ENCODE measurements at regions not wholly inside any gene's neighbourhood (a gene's known extent, or its start where the extent isn't known, plus 50 kb on each side); places are given as distances from the start of the nearest gene placed in this dataset.

DNA sequence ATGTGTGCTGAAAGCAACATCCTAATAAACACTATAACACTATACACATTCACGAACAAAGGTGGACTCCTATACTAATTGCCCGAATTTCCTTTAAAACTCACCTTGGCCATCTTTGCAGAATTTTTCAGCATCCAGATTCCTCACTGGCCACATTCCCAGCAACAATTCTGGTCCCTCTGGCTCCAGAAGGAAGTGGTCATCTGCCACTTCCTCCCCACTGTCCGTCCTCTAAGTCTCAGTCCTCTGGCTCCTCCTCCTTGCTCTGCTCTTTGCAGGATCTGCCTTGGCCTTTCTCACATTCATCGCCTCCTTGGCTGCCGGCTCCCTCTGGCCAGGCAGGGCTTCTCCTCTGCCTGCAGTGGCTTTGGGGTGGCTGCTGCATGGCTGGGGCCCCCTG lies 426.0 kb downstream of the FUT8 start:
- H3K9me3 ChIP-seq: no peaks in the 10 kb centered on the region
- H3K27ac ChIP-seq: no peak overlapping the region
- 74 to 87% (median 82%) methylated on average over 5 of the region's 5 CpGs for WGBS, 5 donors
- no peaks in the 10 kb centered on the region for H3K27me3 ChIP-seq (replicated peaks in 1 of 7)
- intact Hi-C loops (cut with DNase I; ENCODE audit: low total_unique reads): no loop called here
- TF ChIP-seq, protein P1, sequence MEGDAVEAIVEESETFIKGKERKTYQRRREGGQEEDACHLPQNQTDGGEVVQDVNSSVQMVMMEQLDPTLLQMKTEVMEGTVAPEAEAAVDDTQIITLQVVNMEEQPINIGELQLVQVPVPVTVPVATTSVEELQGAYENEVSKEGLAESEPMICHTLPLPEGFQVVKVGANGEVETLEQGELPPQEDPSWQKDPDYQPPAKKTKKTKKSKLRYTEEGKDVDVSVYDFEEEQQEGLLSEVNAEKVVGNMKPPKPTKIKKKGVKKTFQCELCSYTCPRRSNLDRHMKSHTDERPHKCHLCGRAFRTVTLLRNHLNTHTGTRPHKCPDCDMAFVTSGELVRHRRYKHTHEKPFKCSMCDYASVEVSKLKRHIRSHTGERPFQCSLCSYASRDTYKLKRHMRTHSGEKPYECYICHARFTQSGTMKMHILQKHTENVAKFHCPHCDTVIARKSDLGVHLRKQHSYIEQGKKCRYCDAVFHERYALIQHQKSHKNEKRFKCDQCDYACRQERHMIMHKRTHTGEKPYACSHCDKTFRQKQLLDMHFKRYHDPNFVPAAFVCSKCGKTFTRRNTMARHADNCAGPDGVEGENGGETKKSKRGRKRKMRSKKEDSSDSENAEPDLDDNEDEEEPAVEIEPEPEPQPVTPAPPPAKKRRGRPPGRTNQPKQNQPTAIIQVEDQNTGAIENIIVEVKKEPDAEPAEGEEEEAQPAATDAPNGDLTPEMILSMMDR (IDR thresholded peaks at IDR 0.05 in 8 of 11, conservative IDR thresholded peaks at IDR 0.05 in 3 of 11): no peak
- no peak for TF ChIP-seq POLR2AphosphoS5 (IDR thresholded peaks at IDR 0.05)
- no peak for TF ChIP-seq POLR2A (IDR thresholded peaks at IDR 0.05)
- no peak for DNase-seq
- no peaks in the 10 kb centered on the region for H3K36me3 ChIP-seq
- no peak overlapping the region for H3K4me3 ChIP-seq
- no peaks in the 10 kb centered on the region for H3K4me1 ChIP-seq

DNA sequence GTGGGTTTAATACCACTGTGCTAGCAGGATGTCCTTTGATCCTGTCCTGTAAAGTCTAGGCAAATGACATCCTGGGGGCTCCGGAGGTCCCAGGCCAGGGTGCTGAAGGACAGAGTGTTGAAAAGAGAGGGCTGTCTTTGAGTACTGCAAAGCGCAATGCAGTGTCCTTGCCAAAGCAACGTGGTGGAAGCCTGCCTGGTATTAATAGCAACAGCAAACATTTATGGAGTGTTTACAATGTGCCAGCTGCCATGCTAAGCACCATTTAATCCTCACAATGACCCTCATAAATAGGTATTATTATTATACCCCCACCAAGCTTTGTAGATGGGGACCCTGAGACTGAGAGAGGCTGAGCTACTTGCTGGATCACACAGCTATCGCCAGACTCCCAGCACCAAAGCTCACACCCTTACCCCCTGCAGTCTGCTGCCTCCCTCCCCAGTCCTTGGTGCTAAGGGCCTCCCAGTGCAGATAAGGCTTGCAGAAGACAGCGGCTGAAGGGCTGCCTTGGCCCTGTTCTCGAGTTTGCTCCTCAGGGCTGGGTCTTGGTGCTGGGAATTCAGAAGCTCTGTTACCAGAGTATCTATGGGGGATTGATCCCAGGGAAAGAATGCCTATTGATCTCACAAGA lies 427.7 kb downstream of the FUT8 start:
- Histone ChIP-seq H3K4me1 (no peaks in the 10 kb centered on the region), H3K36me3 (no peaks in the 10 kb centered on the region), H3K4me3 (no peak overlapping the region), H3K9me3 (no peaks in the 10 kb centered on the region), H3K27ac (no peak overlapping the region), H3K27me3 (replicated peaks in 1 of 7) (no peaks in the 10 kb centered on the region)
- WGBS, 5 donors: 77 to 89% (median 84%) methylated on average over 6 of the region's 6 CpGs
- intact Hi-C loops (cut with DNase I; ENCODE audit: low total_unique reads): no loop called here
- TF ChIP-seq POLR2A (IDR thresholded peaks at IDR 0.05): no peak
- TF ChIP-seq, protein P1 (IDR thresholded peaks at IDR 0.05 in 8 of 11, conservative IDR thresholded peaks at IDR 0.05 in 3 of 11): no peak
- no peak for TF ChIP-seq POLR2AphosphoS5 (IDR thresholded peaks at IDR 0.05)
- no peak for DNase-seq

DNA sequence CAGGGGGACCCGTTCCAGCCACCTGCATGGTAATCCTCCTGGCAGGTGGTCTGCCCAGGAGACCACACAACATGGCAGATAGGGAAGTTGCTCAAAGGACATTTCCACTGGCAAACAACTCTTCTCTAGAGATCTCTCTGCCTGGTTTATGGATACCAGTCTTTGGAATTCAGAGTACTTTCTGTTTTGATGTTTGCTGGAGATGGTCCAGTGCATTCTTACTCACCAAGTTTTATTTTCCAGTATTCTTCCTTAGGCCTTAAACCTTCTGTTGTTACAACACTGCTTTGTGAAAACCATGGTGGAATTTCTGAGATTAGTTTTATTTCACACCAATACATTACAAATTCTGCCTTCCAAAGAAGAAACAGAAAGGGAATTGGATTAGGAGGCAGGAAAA lies 428.3 kb downstream of the FUT8 start:
- Histone ChIP-seq H3K27ac (no peak overlapping the region), H3K36me3 (no peaks in the 10 kb centered on the region), H3K9me3 (no peaks in the 10 kb centered on the region), H3K4me1 (peaks cover 0 to 2% (median 0%) of the 10 kb centered on the region in 6 donors), H3K27me3 (replicated peaks in 1 of 7) (no peaks in the 10 kb centered on the region), H3K4me3 (no peak overlapping the region)
- intact Hi-C loops (cut with DNase I; ENCODE audit: low total_unique reads): no loop called here
- 85 to 91% (median 89%) methylated on average over 1 of the region's 1 CpG for WGBS, 5 donors
- DNase-seq: no peak
- TF ChIP-seq POLR2A (IDR thresholded peaks at IDR 0.05): no peak
- TF ChIP-seq, protein P1 (IDR thresholded peaks at IDR 0.05 in 8 of 11, conservative IDR thresholded peaks at IDR 0.05 in 3 of 11): no peak
- no peak for TF ChIP-seq POLR2AphosphoS5 (IDR thresholded peaks at IDR 0.05)

DNA sequence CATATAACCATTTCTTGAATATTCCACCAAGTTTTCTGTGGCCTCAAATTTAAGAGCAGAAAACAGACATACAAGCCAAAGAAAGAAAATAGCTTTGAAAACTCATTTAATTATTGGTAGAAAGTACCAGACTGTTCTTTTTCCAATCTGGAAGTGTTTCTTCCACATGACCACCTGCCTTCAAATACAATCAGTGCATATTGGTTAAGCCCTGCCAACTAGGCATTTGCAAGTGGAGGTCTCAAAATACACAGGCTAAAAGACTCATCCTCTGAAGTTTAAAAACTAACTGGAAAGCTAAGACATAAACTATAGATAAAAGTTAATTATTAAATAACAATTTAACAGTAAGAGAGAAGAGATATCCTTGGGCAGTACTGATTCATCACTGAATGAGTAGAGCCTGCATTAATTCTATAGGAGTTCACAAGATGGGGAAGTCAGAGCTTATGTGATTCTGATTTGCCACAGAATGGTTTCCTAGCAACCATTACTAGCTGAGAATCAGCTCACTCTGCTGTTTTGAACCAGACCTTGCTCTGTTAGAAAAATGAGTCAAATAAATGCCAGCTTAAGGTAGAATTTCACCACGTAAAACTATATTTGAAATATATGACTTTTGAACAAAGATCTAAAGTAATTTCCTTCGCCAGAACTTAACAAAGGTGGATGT lies 433.8 kb downstream of the FUT8 start:
- TF ChIP-seq, protein P1 (IDR thresholded peaks at IDR 0.05 in 8 of 11, conservative IDR thresholded peaks at IDR 0.05 in 3 of 11): no peak
- TF ChIP-seq POLR2AphosphoS5 (IDR thresholded peaks at IDR 0.05) (no peak), POLR2A (IDR thresholded peaks at IDR 0.05) (no peak)
- no peak for DNase-seq
- no peak overlapping the region for H3K4me3 ChIP-seq
- no peaks in the 10 kb centered on the region for H3K27me3 ChIP-seq (replicated peaks in 1 of 7)
- WGBS, 5 donors: 63 to 81% (median 76%) methylated on average over 2 of the region's 2 CpGs
- peaks cover 6 to 50% (median 23%) of the 10 kb centered on the region in 6 donors for H3K4me1 ChIP-seq
- H3K27ac ChIP-seq: peak overlapping the region; percentile 46 to 75 (median 59)
- H3K36me3 ChIP-seq: no peaks in the 10 kb centered on the region
- intact Hi-C loops (cut with DNase I; ENCODE audit: low total_unique reads): no loop called here
- no peaks in the 10 kb centered on the region for H3K9me3 ChIP-seq
